ENCODE measurements at regions not wholly inside any gene's neighbourhood (a gene's known extent, or its start where the extent isn't known, plus 50 kb on each side); places are given as distances from the start of the nearest gene placed in this dataset.
A peak's percentile ranks its signal among the peaks of the same experiment; 100 is the strongest.

GRCh38 chr7:123275036-123275753 is 75.4 kb upstream of the SLC13A1 start:
- TF ChIP-seq EZH2phosphoT487 (IDR thresholded peaks at IDR 0.05; ENCODE audit: low read depth, severe bottlenecking, unreplicated experiment) (no peak), EZH2 (IDR thresholded peaks at IDR 0.05; ENCODE audit: borderline replicate concordance) (no peak)
- TF ChIP-seq, protein P1, sequence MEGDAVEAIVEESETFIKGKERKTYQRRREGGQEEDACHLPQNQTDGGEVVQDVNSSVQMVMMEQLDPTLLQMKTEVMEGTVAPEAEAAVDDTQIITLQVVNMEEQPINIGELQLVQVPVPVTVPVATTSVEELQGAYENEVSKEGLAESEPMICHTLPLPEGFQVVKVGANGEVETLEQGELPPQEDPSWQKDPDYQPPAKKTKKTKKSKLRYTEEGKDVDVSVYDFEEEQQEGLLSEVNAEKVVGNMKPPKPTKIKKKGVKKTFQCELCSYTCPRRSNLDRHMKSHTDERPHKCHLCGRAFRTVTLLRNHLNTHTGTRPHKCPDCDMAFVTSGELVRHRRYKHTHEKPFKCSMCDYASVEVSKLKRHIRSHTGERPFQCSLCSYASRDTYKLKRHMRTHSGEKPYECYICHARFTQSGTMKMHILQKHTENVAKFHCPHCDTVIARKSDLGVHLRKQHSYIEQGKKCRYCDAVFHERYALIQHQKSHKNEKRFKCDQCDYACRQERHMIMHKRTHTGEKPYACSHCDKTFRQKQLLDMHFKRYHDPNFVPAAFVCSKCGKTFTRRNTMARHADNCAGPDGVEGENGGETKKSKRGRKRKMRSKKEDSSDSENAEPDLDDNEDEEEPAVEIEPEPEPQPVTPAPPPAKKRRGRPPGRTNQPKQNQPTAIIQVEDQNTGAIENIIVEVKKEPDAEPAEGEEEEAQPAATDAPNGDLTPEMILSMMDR (IDR thresholded peaks at IDR 0.05; ENCODE audit: poor library complexity): no peak

DNA sequence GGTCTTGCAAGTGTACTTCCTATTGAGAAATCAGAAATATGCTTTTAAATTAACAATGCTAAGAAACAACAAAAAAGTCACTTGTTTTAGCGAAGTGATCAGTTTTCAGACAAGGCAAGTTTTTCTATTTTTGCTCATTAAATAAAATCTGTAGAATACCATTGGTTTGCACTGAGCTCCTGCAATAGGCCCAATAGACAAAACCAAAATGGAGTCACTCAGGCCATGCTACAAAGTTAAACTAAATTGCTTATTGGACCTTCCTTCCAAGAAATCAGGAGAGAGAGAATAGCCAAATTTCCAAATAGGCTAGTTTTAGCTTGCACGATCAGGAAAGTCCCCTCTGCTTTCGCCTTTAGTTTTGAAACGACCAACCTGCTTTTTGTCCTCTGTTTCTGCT is 73.4 kb upstream of the SLC13A1 start:
- H3K36me3 ChIP-seq (replicated peaks; ENCODE audit: insufficient read depth, low read depth): no peaks in the 10 kb centered on the region
- TF ChIP-seq, protein P1 (IDR thresholded peaks at IDR 0.05; ENCODE audit: poor library complexity): no peak
- TF ChIP-seq EZH2 (IDR thresholded peaks at IDR 0.05; ENCODE audit: borderline replicate concordance) (no peak), EZH2phosphoT487 (IDR thresholded peaks at IDR 0.05; ENCODE audit: low read depth, severe bottlenecking, unreplicated experiment) (no peak)
- no peaks in the 10 kb centered on the region for H3K9me2 ChIP-seq (replicated peaks; ENCODE audit: insufficient read depth)
- no peaks in the 10 kb centered on the region for H3K4me1 ChIP-seq (ENCODE audit: insufficient read depth)
- no peak for DNase-seq (ENCODE audit: low spot score)
- H3K27me3 ChIP-seq: no peaks in the 10 kb centered on the region
- H3K4me2 ChIP-seq: no peak overlapping the region
- 93% methylated on average over 4 of the region's 4 CpGs for WGBS (ENCODE audit: low lambda C conversion rate, missing lambda C conversion rate)
- H3K4me3 ChIP-seq: no peak overlapping the region
- H2AFZ ChIP-seq: no peak overlapping the region
- H4K20me1 ChIP-seq (ENCODE audit: insufficient read depth, poor library complexity, severe bottlenecking): no peaks in the 10 kb centered on the region
- H3K79me2 ChIP-seq: no peaks in the 10 kb centered on the region
- H3K9me3 ChIP-seq (ENCODE audit: low read depth): no peaks in the 10 kb centered on the region
- H3K27ac ChIP-seq: no peak overlapping the region

More at GRCh38 chr7:123275036-123275753, 75.4 kb upstream of the SLC13A1 start:
- 96% methylated on average over 2 of the region's 2 CpGs for WGBS (ENCODE audit: low lambda C conversion rate, missing lambda C conversion rate)
- Histone ChIP-seq H3K4me1 (ENCODE audit: insufficient read depth) (no peaks in the 10 kb centered on the region), H4K20me1 (ENCODE audit: insufficient read depth, poor library complexity, severe bottlenecking) (no peaks in the 10 kb centered on the region), H3K27me3 (no peaks in the 10 kb centered on the region), H3K36me3 (replicated peaks; ENCODE audit: insufficient read depth, low read depth) (no peaks in the 10 kb centered on the region), H3K27ac (peak overlapping the region; percentile 14), H3K79me2 (no peaks in the 10 kb centered on the region), H3K9me2 (replicated peaks; ENCODE audit: insufficient read depth) (no peaks in the 10 kb centered on the region), H3K9me3 (ENCODE audit: low read depth) (no peaks in the 10 kb centered on the region), H3K4me2 (no peak overlapping the region), H3K4me3 (no peak overlapping the region), H2AFZ (no peak overlapping the region)
- peak; percentile 25 for DNase-seq (ENCODE audit: low spot score)

- H3K9me2 ChIP-seq (replicated peaks; ENCODE audit: insufficient read depth): no peaks in the 10 kb centered on the region
- no peak overlapping the region for H3K4me3 ChIP-seq
- H3K79me2 ChIP-seq: no peaks in the 10 kb centered on the region
- H3K9me3 ChIP-seq (ENCODE audit: low read depth): no peaks in the 10 kb centered on the region
- peak overlapping the region; percentile 62 for H3K27ac ChIP-seq
- WGBS (ENCODE audit: low lambda C conversion rate, missing lambda C conversion rate): 79% methylated on average over 2 of the region's 2 CpGs
- no peaks in the 10 kb centered on the region for H3K36me3 ChIP-seq (replicated peaks; ENCODE audit: insufficient read depth, low read depth)
- no peak overlapping the region for H3K4me2 ChIP-seq
- no peak for DNase-seq (ENCODE audit: low spot score)
- H3K27me3 ChIP-seq: no peaks in the 10 kb centered on the region
- H2AFZ ChIP-seq: no peak overlapping the region
- no peaks in the 10 kb centered on the region for H3K4me1 ChIP-seq (ENCODE audit: insufficient read depth)
- no peaks in the 10 kb centered on the region for H4K20me1 ChIP-seq (ENCODE audit: insufficient read depth, poor library complexity, severe bottlenecking)
- TF ChIP-seq EZH2phosphoT487 (IDR thresholded peaks at IDR 0.05; ENCODE audit: low read depth, severe bottlenecking, unreplicated experiment): no peak
- TF ChIP-seq EZH2 (IDR thresholded peaks at IDR 0.05; ENCODE audit: borderline replicate concordance): no peak
- TF ChIP-seq, protein P1 (IDR thresholded peaks at IDR 0.05; ENCODE audit: poor library complexity): no peak
Observed at GRCh38 chr7:123271856-123272255, 72.1 kb upstream of the SLC13A1 start.
